ENCODE measurements at regions not wholly inside any gene's neighbourhood (a gene's known extent, or its start where the extent isn't known, plus 50 kb on each side); places are given as distances from the start of the nearest gene placed in this dataset.
A peak's percentile ranks its signal among the peaks of the same experiment; 100 is the strongest.

DNA sequence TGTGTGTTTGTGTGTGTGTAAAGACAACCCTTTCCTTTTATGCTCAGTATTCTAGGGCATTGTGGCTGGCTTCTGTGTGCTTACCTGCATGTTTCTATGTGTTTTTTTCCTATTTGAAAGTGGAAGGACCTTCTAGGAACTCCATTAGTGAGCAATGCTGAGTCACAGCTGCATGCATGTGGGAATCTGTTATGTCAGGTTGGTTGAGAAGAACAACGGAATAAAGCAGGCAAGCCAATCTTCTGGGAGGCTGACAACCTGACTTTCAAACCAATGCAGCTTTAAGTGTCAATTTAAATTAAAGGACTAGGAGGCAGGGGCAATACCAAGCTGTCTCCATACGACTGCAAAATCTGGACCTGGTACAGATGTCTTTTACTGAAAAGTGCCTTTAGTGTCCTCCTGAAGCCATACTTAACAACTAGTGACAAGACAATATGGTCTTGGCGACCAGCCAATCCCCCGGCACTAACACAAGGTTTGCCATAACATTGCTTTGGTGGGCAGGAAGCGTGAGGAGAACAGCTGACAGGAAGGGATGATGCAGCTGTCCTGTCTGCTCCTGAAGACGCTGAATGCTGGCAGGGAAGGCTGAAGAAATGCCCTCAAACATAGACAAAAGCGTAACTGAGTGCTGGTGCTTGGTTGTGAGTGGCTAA is 514.7 kb upstream of the CDH7 start:
- no peak for TF ChIP-seq CTCF (IDR thresholded peaks at IDR 0.05; ENCODE audit: borderline replicate concordance, extremely low read depth, insufficient read depth)
- H3K9ac ChIP-seq (ENCODE audit: low read length in 3 of 3), result no peak overlapping the region
- H3K36me3 ChIP-seq (ENCODE audit: control insufficient read depth in 2 of 3, insufficient read depth in 3 of 3, low read length in 3 of 3), result no peaks in the 10 kb centered on the region
- H3K4me3 ChIP-seq (ENCODE audit: low read length in 3 of 3), result no peak overlapping the region
- no peaks in the 10 kb centered on the region for H3K9me3 ChIP-seq (ENCODE audit: control insufficient read depth in 2 of 3, insufficient read depth in 1 of 3, low read length in 3 of 3)
- H3K4me1 ChIP-seq (ENCODE audit: control insufficient read depth in 2 of 3, insufficient read depth in 2 of 3, low read depth in 1 of 3, low read length in 3 of 3), result no peaks in the 10 kb centered on the region
- H3K27me3 ChIP-seq (ENCODE audit: control insufficient read depth, insufficient read depth, low read length), result no peaks in the 10 kb centered on the region
- DNase-seq, result peak in 4 of 5 donors; percentile 24 to 64 (median 32)
- intact Hi-C loops (cut with DNase I), result no loop called here
- FAIRE-seq, result no peak
- H3K27ac ChIP-seq (ENCODE audit: low read depth in 2 of 2, low read length in 2 of 2), result no peak overlapping the region

- H3K27me3 ChIP-seq (ENCODE audit: control insufficient read depth, insufficient read depth, low read length), result no peaks in the 10 kb centered on the region
- intact Hi-C loops (cut with DNase I), result no loop called here
- H3K36me3 ChIP-seq (ENCODE audit: control insufficient read depth in 2 of 3, insufficient read depth in 3 of 3, low read length in 3 of 3), result no peaks in the 10 kb centered on the region
- no peaks in the 10 kb centered on the region for H3K9me3 ChIP-seq (ENCODE audit: control insufficient read depth in 2 of 3, insufficient read depth in 1 of 3, low read length in 3 of 3)
- no peak overlapping the region for H3K9ac ChIP-seq (ENCODE audit: low read length in 3 of 3)
- H3K27ac ChIP-seq (ENCODE audit: low read depth in 2 of 2, low read length in 2 of 2), result no peak overlapping the region
- no peak for TF ChIP-seq CTCF (IDR thresholded peaks at IDR 0.05; ENCODE audit: borderline replicate concordance, extremely low read depth, insufficient read depth)
- FAIRE-seq (no peak), DNase-seq (peak in 3 of 5 donors; percentile 34 to 83 (median 71))
- H3K4me3 ChIP-seq (ENCODE audit: low read length in 3 of 3), result no peak overlapping the region
- no peaks in the 10 kb centered on the region for H3K4me1 ChIP-seq (ENCODE audit: control insufficient read depth in 2 of 3, insufficient read depth in 2 of 3, low read depth in 1 of 3, low read length in 3 of 3)
These were observed 520.5 kb upstream of the CDH7 start for GRCh38 chr18:65230311-65230710.

GRCh38 chr18:65227970-65228369 is 522.8 kb upstream of the CDH7 start:
- DNase-seq (no peak), FAIRE-seq (no peak)
- no peaks in the 10 kb centered on the region for H3K27me3 ChIP-seq (ENCODE audit: control insufficient read depth, insufficient read depth, low read length)
- H3K4me1 ChIP-seq (ENCODE audit: control insufficient read depth in 2 of 3, insufficient read depth in 2 of 3, low read depth in 1 of 3, low read length in 3 of 3), result no peaks in the 10 kb centered on the region
- H3K27ac ChIP-seq (ENCODE audit: low read depth in 2 of 2, low read length in 2 of 2), result no peak overlapping the region
- H3K9ac ChIP-seq (ENCODE audit: low read length in 3 of 3), result no peak overlapping the region
- H3K4me3 ChIP-seq (ENCODE audit: low read length in 3 of 3), result no peak overlapping the region
- no peaks in the 10 kb centered on the region for H3K9me3 ChIP-seq (ENCODE audit: control insufficient read depth in 2 of 3, insufficient read depth in 1 of 3, low read length in 3 of 3)
- intact Hi-C loops (cut with DNase I), result no loop called here
- no peaks in the 10 kb centered on the region for H3K36me3 ChIP-seq (ENCODE audit: control insufficient read depth in 2 of 3, insufficient read depth in 3 of 3, low read length in 3 of 3)
- TF ChIP-seq CTCF (IDR thresholded peaks at IDR 0.05; ENCODE audit: borderline replicate concordance, extremely low read depth, insufficient read depth), result no peak

DNA sequence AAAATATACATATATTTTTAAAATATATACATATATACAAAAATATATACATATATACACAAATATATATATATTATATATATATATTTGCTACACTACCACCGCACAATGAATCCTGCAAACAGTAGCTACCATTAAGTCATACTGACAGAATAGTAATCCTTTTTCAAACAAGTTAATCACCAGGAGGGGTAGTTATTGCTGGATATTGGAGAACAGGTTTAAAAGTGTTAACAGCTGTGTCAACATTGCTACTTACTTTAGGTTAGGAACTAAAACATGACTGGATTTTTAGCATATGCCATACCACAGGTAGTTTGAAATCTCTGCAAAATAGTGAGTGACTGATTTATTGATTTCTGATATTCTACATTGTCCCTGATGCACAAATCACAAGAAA is 529.1 kb upstream of the CDH7 start:
- intact Hi-C loops (cut with DNase I), result no loop called here

More for the DNA sequence above, 529.1 kb upstream of the CDH7 start:
- Histone ChIP-seq H3K27ac (ENCODE audit: low read depth in 2 of 2, low read length in 2 of 2) (no peak overlapping the region), H3K4me3 (ENCODE audit: low read length in 3 of 3) (no peak overlapping the region), H3K27me3 (ENCODE audit: control insufficient read depth, insufficient read depth, low read length) (no peaks in the 10 kb centered on the region), H3K9ac (ENCODE audit: low read length in 3 of 3) (no peak overlapping the region), H3K36me3 (ENCODE audit: control insufficient read depth in 2 of 3, insufficient read depth in 3 of 3, low read length in 3 of 3) (no peaks in the 10 kb centered on the region), H3K4me1 (ENCODE audit: control insufficient read depth in 2 of 3, insufficient read depth in 2 of 3, low read depth in 1 of 3, low read length in 3 of 3) (no peaks in the 10 kb centered on the region), H3K9me3 (ENCODE audit: control insufficient read depth in 2 of 3, insufficient read depth in 1 of 3, low read length in 3 of 3) (no peaks in the 10 kb centered on the region)
- DNase-seq, result no peak
- FAIRE-seq, result no peak
- TF ChIP-seq CTCF (IDR thresholded peaks at IDR 0.05; ENCODE audit: borderline replicate concordance, extremely low read depth, insufficient read depth), result no peak

All from kidney (tissue), 13 donors.